H1 (cell line): ENCODE measurements at regions not wholly inside any gene's neighbourhood (a gene's known extent, or its start where the extent isn't known, plus 50 kb on each side); places are given as distances from the start of the nearest gene placed in this dataset.

Source experiments
- CTCF ChIA-PET: fragments of 300-600 bp; sonication (Branson Sonifier 250); formaldehyde crosslinking; loops from one replicate; lab custom pipeline; 2021; ENCODE audit not compliant: partially characterized antibody; lab: Charles Lee
- POLR2A ChIA-PET: fragments of 300-600 bp; sonication (Branson Sonifier 250); formaldehyde crosslinking; loops from one replicate; lab custom pipeline; 2021; ENCODE audit warnings: inconsistent platforms; ENCODE audit not compliant: partially characterized antibody; lab: Charles Lee
- DNase-seq, 2 experiments: peaks; one replicate each; pipeline versions ENCODE4 v3.0.0 to v3.0.0-alpha.2; 2010 to 2022; ENCODE audit warnings: low spot score in 2 of 2, low read depth in 1 of 2, mixed read lengths in 1 of 2
- FAIRE-seq: peaks from 2 replicates; lab custom pipeline; 2011; peaks lifted over from hg19 to GRCh38; lab: Jason Lieb, UNC
- H2AFZ ChIP-seq: 2 replicates; pipeline ENCODE4 v1.8.1; 2012; ENCODE audit warnings: low read length, inconsistent platforms
- H2AK5ac ChIP-seq: 2 replicates; pipeline ENCODE4 v1.6.1; 2013; ENCODE audit warnings: low read depth, low read length
- H2BK120ac ChIP-seq: replicated peaks from 2 replicates; pipeline ENCODE3; 2013; ENCODE audit warnings: low read depth, low read length, inconsistent platforms
- H2BK12ac ChIP-seq: 2 replicates; pipeline ENCODE4 v1.6.1; 2013; ENCODE audit warnings: low read depth, low read length
- H2BK15ac ChIP-seq: 2 replicates; pipeline ENCODE4 v1.6.1; 2013; ENCODE audit warnings: low read length
- H2BK20ac ChIP-seq: 2 replicates; pipeline ENCODE4 v1.6.1; 2013; ENCODE audit warnings: low read length
- H2BK5ac ChIP-seq: 2 replicates; pipeline ENCODE4 v1.6.1; 2013; ENCODE audit warnings: low read depth, low read length
- H3K14ac ChIP-seq: 2 replicates; pipeline ENCODE4 v1.6.1; 2013; ENCODE audit warnings: inconsistent platforms; ENCODE audit not compliant: insufficient read length
- H3K18ac ChIP-seq: 2 replicates; pipeline ENCODE4 v1.6.1; 2013; ENCODE audit warnings: low read length; ENCODE audit errors: extremely low read depth
- H3K23ac ChIP-seq: 2 replicates; pipeline ENCODE4 v1.6.1; 2013; ENCODE audit warnings: inconsistent platforms; ENCODE audit not compliant: insufficient read length
- H3K23me2 ChIP-seq: 2 replicates; pipeline ENCODE4 v1.6.1; 2013; ENCODE audit warnings: low read depth, low read length
- H3K27ac ChIP-seq: 2 replicates; pipeline ENCODE4 v1.6.1; 2011; ENCODE audit warnings: low read depth, low read length, inconsistent platforms
- H3K27me3 ChIP-seq, 4 experiments: replicated peaks in 1 of 4; 1 replicate in 1 of 4; 2 replicates in 3 of 4; pipeline versions ENCODE4 v1.6.1 to v1.8.1; 2011 to 2013; ENCODE audit warnings: low read length in 3 of 4, mild to moderate bottlenecking in 3 of 4, inconsistent platforms in 2 of 4, mixed read lengths in 2 of 4, moderate library complexity in 1 of 4; ENCODE audit not compliant: control insufficient read depth in 3 of 4, insufficient read depth in 3 of 4; ENCODE audit errors: extremely low read depth in 1 of 4
- H3K36me3 ChIP-seq, 4 experiments: 2 replicates each; pipeline versions ENCODE4 v1.6.1 to v1.8.1; 2011 to 2013; ENCODE audit warnings: mild to moderate bottlenecking in 4 of 4, low read length in 3 of 4, moderate library complexity in 2 of 4, control low read depth in 1 of 4, inconsistent platforms in 1 of 4; ENCODE audit not compliant: insufficient read depth in 4 of 4, control insufficient read depth in 2 of 4
- H3K4ac ChIP-seq: replicated peaks from 2 replicates; pipeline ENCODE3; 2013; ENCODE audit warnings: low read length, low read depth, mixed read lengths, inconsistent platforms; ENCODE audit not compliant: insufficient read length
- H3K4me1 ChIP-seq, 4 experiments: replicated peaks in 1 of 4; 1 replicate in 1 of 4; 2 replicates in 3 of 4; pipeline versions ENCODE4 v1.6.1 to v1.8.1; 2011 to 2013; ENCODE audit warnings: low read length in 3 of 4, inconsistent platforms in 2 of 4, mixed read lengths in 1 of 4; ENCODE audit not compliant: insufficient read depth in 4 of 4, control insufficient read depth in 3 of 4
- H3K4me2 ChIP-seq, 2 experiments: 2 replicates each; pipeline versions ENCODE4 v1.6.1 to v1.8.1; 2011 to 2013; ENCODE audit warnings: low read depth in 2 of 2, low read length in 2 of 2, control low read depth in 1 of 2, inconsistent platforms in 1 of 2, mild to moderate bottlenecking in 1 of 2; ENCODE audit not compliant: insufficient read depth in 1 of 2
- H3K4me3 ChIP-seq, 4 experiments: fragments of 200-600, 300-600 bp in 1 of 4; sonication (generic), shearing (Covaris generic), sonication (Bioruptor Twin) in 1 of 4; 2 replicates each; pipeline versions ENCODE4 v1.5.1 to v1.8.1; 2011 to 2016; ENCODE audit warnings: low read length in 4 of 4, low read depth in 3 of 4, control low read depth in 2 of 4, inconsistent platforms in 2 of 4, mild to moderate bottlenecking in 2 of 4, mixed read lengths in 1 of 4, moderate library complexity in 1 of 4; ENCODE audit not compliant: insufficient read depth in 2 of 4; ENCODE audit errors: extremely low read depth in 1 of 4
- H3K56ac ChIP-seq: replicated peaks from 2 replicates; pipeline ENCODE3; 2013; ENCODE audit warnings: low read depth, mild to moderate bottlenecking, mixed read lengths, low read length, inconsistent platforms; ENCODE audit not compliant: insufficient read length
- H3K79me1 ChIP-seq: 2 replicates; pipeline ENCODE4 v1.6.1; 2013; ENCODE audit warnings: low read depth, low read length, control low read depth
- H3K79me2 ChIP-seq, 2 experiments: 2 replicates each; pipeline versions ENCODE4 v1.6.1 to v1.8.1; 2012 to 2013; ENCODE audit warnings: low read length in 2 of 2, mild to moderate bottlenecking in 2 of 2, inconsistent platforms in 1 of 2; ENCODE audit not compliant: insufficient read depth in 2 of 2, control insufficient read depth in 1 of 2
- H3K9ac ChIP-seq, 4 experiments: replicated peaks in 1 of 4; 1 replicate in 1 of 4; 2 replicates in 3 of 4; pipeline versions ENCODE4 v1.6.1 to v1.8.1; 2011 to 2013; ENCODE audit warnings: low read depth in 3 of 4, low read length in 3 of 4, control low read depth in 2 of 4, mild to moderate bottlenecking in 2 of 4, moderate library complexity in 2 of 4, inconsistent platforms in 1 of 4; ENCODE audit errors: extremely low read depth in 1 of 4
- H3K9me3 ChIP-seq, 2 experiments: 2 replicates each; pipeline versions ENCODE4 v1.6.1 to v1.8.1; 2012 to 2013; ENCODE audit warnings: mild to moderate bottlenecking in 2 of 2, moderate library complexity in 2 of 2, control low read depth in 1 of 2, inconsistent platforms in 1 of 2, low read depth in 1 of 2, low read length in 1 of 2, mixed read lengths in 1 of 2; ENCODE audit not compliant: insufficient read depth in 2 of 2
- H4K20me1 ChIP-seq, 2 experiments: replicated peaks in 1 of 2; 2 replicates each; pipeline versions ENCODE3 to v1.8.1; 2011 to 2013; ENCODE audit warnings: inconsistent platforms in 2 of 2, low read length in 2 of 2, mild to moderate bottlenecking in 1 of 2; ENCODE audit not compliant: insufficient read depth in 2 of 2, control insufficient read depth in 1 of 2
- H4K5ac ChIP-seq: 2 replicates; pipeline ENCODE4 v1.6.1; 2013; ENCODE audit warnings: low read length, low read depth, mixed read lengths, inconsistent platforms; ENCODE audit not compliant: insufficient read length
- H4K8ac ChIP-seq: 2 replicates; pipeline ENCODE4 v1.8.0; 2013; ENCODE audit warnings: mild to moderate bottlenecking, moderate library complexity, low read length, inconsistent platforms; ENCODE audit not compliant: insufficient read depth; ENCODE audit errors: extremely low read depth
- H4K91ac ChIP-seq: replicated peaks from 2 replicates; pipeline ENCODE3; 2013; ENCODE audit warnings: low read length, mixed read lengths, inconsistent platforms; ENCODE audit not compliant: insufficient read length
- BRCA1 ChIP-seq: IDR thresholded peaks from 2 replicates; pipeline ENCODE4 v1.6.1; 2012; ENCODE audit warnings: low read depth, low read length, improper control_type of control experiment
- CEBPB ChIP-seq: IDR thresholded peaks from 2 replicates; pipeline ENCODE4 v1.6.1; 2012; ENCODE audit warnings: low read depth, low read length
- E2F6 ChIP-seq: IDR thresholded peaks from 2 replicates; pipeline ENCODE4 v1.6.1; 2012; ENCODE audit warnings: inconsistent platforms
- GABPA ChIP-seq: IDR thresholded peaks from 2 replicates; pipeline ENCODE4 v1.6.1; 2011; ENCODE audit warnings: mild to moderate bottlenecking, low read length, moderate library complexity, borderline replicate concordance; ENCODE audit not compliant: insufficient read depth
- KDM4A ChIP-seq: IDR thresholded peaks from one replicate; pipeline ENCODE4 v1.7.1; 2012; ENCODE audit warnings: low read depth, mild to moderate bottlenecking, moderate library complexity, low read length, inconsistent platforms; ENCODE audit not compliant: severe bottlenecking
- MAFK ChIP-seq: IDR thresholded peaks from 2 replicates; pipeline ENCODE4 v1.6.1; 2012; ENCODE audit warnings: low read depth, mild to moderate bottlenecking, improper control_type of control experiment, low read length
- NANOG ChIP-seq: IDR thresholded peaks from 2 replicates; pipeline ENCODE4 v1.6.1; 2011; ENCODE audit warnings: low read length, low read depth, mild to moderate bottlenecking, inconsistent platforms; ENCODE audit not compliant: insufficient read depth, poor library complexity, severe bottlenecking
- RNF2 ChIP-seq: fragments of 200-900, 300-1000 bp; sonication (generic); IDR thresholded peaks from 2 replicates; pipeline ENCODE4 v1.7.1; 2016; ENCODE audit warnings: borderline replicate concordance, low read depth, mild to moderate bottlenecking, antibody characterized with exemption, low read length; ENCODE audit not compliant: poor library complexity, severe bottlenecking; ENCODE audit errors: missing control alignments
- SAP30 ChIP-seq: fragments of 300-600 bp; sonication (generic); IDR thresholded peaks from 2 replicates; pipeline ENCODE4 v1.7.1; 2012; ENCODE audit warnings: low read length, moderate library complexity, mild to moderate bottlenecking, inconsistent platforms; ENCODE audit not compliant: insufficient read depth, insufficient replicate concordance
- SIRT6 ChIP-seq: IDR thresholded peaks from one replicate; pipeline ENCODE4 v1.7.1; 2012; ENCODE audit warnings: low read length, inconsistent platforms
- TCF12 ChIP-seq: IDR thresholded peaks from 2 replicates; pipeline ENCODE4 v1.6.1; 2011; ENCODE audit warnings: low read depth, mild to moderate bottlenecking, low read length
- USF2 ChIP-seq: IDR thresholded peaks from 2 replicates; pipeline ENCODE4 v1.6.1; 2011; ENCODE audit warnings: low read length, improper control_type of control experiment
- WGBS, 2 experiments: shearing (Covaris generic) in 1 of 2; methylation state at CpG; one replicate each; pipeline versions ENCODE4 v1.1.6 to v1.1.7; 2013 to 2015; ENCODE audit warnings: low lambda C conversion rate in 2 of 2, mixed read lengths in 2 of 2, inconsistent platforms in 1 of 2, low coverage in 1 of 2, missing lambda C conversion rate in 1 of 2; ENCODE audit not compliant: insufficient replicate concordance in 2 of 2, insufficient coverage in 1 of 2, insufficient read length in 1 of 2; ENCODE audit errors: extremely low coverage in 1 of 2, missing lambda C conversion rate in 1 of 2; 5-methylcytosine and 5-hydroxymethylcytosine counted together

GRCh38 chr10:53013201-53013810 lies 240.7 kb upstream of the MBL2 start:
- H3K23me2 ChIP-seq = no peaks in the 10 kb centered on the region
- no peaks in the 10 kb centered on the region for H3K79me2 ChIP-seq
- H2AK5ac ChIP-seq = no peak overlapping the region
- H3K36me3 ChIP-seq = no peaks in the 10 kb centered on the region
- no peak overlapping the region for H3K9ac ChIP-seq
- CTCF ChIA-PET = interaction anchor here (0.5 to 1.0 kb wide), 3 partner anchors 18 to 1422 kb away, joined by 3 to 5 read pairs (median 3); no protein-coding TSS in a partner anchor
- no peaks in the 10 kb centered on the region for H3K4me1 ChIP-seq
- WGBS, 2 experiments = 90 to 100% methylated on average over 1 to 3 of the region's 3 CpGs
- H3K4me2 ChIP-seq = no peak overlapping the region
- H2BK15ac ChIP-seq = no peak overlapping the region
- H3K4ac ChIP-seq = no peak overlapping the region
- no peak overlapping the region for H2BK120ac ChIP-seq
- DNase-seq (no peak), FAIRE-seq (no peak)
- H3K27me3 ChIP-seq = no peaks in the 10 kb centered on the region
- no peak overlapping the region for H3K14ac ChIP-seq
- H4K5ac ChIP-seq = no peak overlapping the region
- H4K20me1 ChIP-seq = no peaks in the 10 kb centered on the region
- H4K91ac ChIP-seq = no peak overlapping the region
- H2BK5ac ChIP-seq = no peak overlapping the region
- H3K56ac ChIP-seq = no peak overlapping the region
- H3K9me3 ChIP-seq = no peaks in the 10 kb centered on the region
- no peaks in the 10 kb centered on the region for H3K79me1 ChIP-seq
- H3K4me3 ChIP-seq = no peak overlapping the region
- H3K27ac ChIP-seq = no peak overlapping the region
- H3K23ac ChIP-seq = no peak overlapping the region
- POLR2A ChIA-PET = no interaction called here
- no peak overlapping the region for H2BK12ac ChIP-seq
- no peak overlapping the region for H4K8ac ChIP-seq
- no peak overlapping the region for H2BK20ac ChIP-seq
- H3K18ac ChIP-seq = no peak overlapping the region
- no peak overlapping the region for H2AFZ ChIP-seq
- TF ChIP-seq BRCA1 = no peak
- no peak for TF ChIP-seq MAFK
- no peak for TF ChIP-seq TCF12
- TF ChIP-seq E2F6 = no peak
- TF ChIP-seq NANOG = no peak
- no peak for TF ChIP-seq KDM4A
- TF ChIP-seq SIRT6 = no peak
- TF ChIP-seq RNF2 = no peak
- TF ChIP-seq USF2 = no peak
- no peak for TF ChIP-seq CEBPB
- TF ChIP-seq SAP30 = no peak
- TF ChIP-seq GABPA = no peak
